ENCODE measurements at regions not wholly inside any gene's neighbourhood (a gene's known extent, or its start where the extent isn't known, plus 50 kb on each side); places are given as distances from the start of the nearest gene placed in this dataset.

DNA sequence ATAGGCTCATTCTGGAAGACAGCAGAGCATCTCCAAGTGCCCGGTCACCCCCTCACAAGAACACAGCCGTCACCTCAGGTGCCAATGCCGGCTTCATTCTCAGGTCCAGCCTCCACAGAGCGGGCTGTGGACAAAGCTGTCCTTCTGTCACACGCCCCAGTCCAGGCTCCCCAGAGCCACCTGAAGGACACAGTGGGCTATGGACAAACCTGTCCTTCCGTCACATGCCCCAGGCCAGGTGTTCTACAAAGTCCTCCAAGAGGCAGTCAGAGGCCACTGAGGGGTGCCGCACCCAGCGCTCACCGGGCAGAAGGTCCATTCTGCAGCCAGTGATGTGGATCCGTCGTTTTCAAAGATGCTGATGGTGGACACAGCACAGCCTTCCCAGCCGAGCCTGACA is 173.2 kb upstream of the PPP2R2D start:
- ATAC-seq (ENCODE audit: low read depth): no peak
- TF ChIP-seq, protein P1, sequence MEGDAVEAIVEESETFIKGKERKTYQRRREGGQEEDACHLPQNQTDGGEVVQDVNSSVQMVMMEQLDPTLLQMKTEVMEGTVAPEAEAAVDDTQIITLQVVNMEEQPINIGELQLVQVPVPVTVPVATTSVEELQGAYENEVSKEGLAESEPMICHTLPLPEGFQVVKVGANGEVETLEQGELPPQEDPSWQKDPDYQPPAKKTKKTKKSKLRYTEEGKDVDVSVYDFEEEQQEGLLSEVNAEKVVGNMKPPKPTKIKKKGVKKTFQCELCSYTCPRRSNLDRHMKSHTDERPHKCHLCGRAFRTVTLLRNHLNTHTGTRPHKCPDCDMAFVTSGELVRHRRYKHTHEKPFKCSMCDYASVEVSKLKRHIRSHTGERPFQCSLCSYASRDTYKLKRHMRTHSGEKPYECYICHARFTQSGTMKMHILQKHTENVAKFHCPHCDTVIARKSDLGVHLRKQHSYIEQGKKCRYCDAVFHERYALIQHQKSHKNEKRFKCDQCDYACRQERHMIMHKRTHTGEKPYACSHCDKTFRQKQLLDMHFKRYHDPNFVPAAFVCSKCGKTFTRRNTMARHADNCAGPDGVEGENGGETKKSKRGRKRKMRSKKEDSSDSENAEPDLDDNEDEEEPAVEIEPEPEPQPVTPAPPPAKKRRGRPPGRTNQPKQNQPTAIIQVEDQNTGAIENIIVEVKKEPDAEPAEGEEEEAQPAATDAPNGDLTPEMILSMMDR (IDR thresholded peaks at IDR 0.05; ENCODE audit: poor library complexity, severe bottlenecking): no peak

DNA sequence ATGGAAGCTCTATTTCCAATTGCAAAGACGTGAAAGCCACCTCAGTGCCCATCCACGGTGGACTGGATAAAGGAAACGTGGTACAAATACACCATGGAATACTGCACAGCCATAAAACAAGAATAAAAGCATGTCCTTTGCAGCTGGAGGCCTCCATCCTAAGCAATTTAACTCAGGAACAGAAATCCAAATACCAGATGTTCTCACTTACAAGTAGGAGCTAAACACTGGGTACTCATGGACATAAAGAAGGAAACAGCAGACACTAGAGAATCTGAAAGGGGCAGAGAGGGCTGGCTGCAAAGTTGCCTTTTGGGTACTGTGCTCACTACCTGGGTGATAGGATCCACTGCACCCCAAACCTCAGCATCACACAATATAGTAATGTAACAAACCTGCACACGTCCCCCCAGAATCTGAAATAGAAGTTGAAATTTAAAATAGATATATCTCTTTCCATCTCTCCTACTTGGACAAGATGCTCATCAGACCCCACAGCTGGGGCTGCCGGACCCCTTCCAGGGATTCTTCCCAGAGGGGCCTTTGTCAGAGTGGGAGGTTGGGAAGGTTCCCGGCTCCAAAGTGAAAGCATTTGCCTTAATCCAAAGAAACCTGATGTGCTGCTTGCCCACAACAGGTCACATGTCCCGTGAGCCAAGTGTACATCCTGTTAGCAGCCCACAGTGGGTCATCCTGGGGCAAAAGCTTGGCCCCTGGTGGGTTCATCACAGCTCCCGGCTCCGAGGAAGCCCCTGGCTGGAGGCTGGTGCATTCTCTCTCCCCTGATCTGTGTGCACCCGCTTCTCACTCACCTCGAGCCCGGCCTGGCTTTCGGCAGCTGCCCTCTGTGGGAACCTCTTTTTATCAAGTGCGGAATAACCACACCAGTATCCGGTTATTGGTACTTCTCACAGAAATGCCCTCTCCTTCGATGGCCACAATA is 172.3 kb upstream of the PPP2R2D start:
- H3K27me3 ChIP-seq (ENCODE audit: insufficient read depth, poor library complexity, severe bottlenecking): no peaks in the 10 kb centered on the region
- H3K4me1 ChIP-seq (ENCODE audit: insufficient read depth, poor library complexity, severe bottlenecking): no peaks in the 10 kb centered on the region
- TF ChIP-seq, protein P1 (IDR thresholded peaks at IDR 0.05; ENCODE audit: poor library complexity, severe bottlenecking): no peak
- DNase-seq (ENCODE audit: low spot score): no peak
- H3K27ac ChIP-seq (ENCODE audit: poor library complexity, severe bottlenecking): no peak overlapping the region
- no peaks in the 10 kb centered on the region for H3K36me3 ChIP-seq (ENCODE audit: low read depth)
- H3K4me3 ChIP-seq (ENCODE audit: severe bottlenecking): no peak overlapping the region
- no peaks in the 10 kb centered on the region for H3K9me3 ChIP-seq (ENCODE audit: severe bottlenecking)
- no peak for ATAC-seq (ENCODE audit: low read depth)

More for the DNA sequence above, 173.2 kb upstream of the PPP2R2D start:
- Histone ChIP-seq H3K4me1 (ENCODE audit: insufficient read depth, poor library complexity, severe bottlenecking) (no peaks in the 10 kb centered on the region), H3K27ac (ENCODE audit: poor library complexity, severe bottlenecking) (no peak overlapping the region), H3K27me3 (ENCODE audit: insufficient read depth, poor library complexity, severe bottlenecking) (no peaks in the 10 kb centered on the region), H3K9me3 (ENCODE audit: severe bottlenecking) (no peaks in the 10 kb centered on the region), H3K36me3 (ENCODE audit: low read depth) (no peaks in the 10 kb centered on the region), H3K4me3 (ENCODE audit: severe bottlenecking) (no peak overlapping the region)
- no peak for DNase-seq (ENCODE audit: low spot score)

DNA sequence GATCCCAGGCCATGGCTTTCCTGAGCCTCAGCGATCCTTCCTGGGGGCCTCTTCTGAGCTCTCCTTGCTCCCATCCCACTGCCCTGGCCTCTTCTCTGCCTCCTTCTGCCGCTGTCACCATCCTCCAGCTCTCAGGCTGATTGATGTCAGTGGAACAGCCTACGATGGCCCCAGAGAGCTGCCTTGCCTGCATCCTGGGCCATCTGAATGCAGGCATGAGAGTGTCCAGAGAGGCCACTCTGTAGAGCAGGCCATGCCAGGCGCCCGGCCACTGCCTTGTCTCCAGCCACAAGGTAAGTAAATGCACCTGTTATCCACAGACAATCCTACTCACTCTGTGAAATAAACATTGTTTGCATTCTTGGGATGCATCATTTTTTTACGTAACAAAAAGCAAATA is 171.4 kb upstream of the PPP2R2D start:
- Histone ChIP-seq H3K27me3 (ENCODE audit: insufficient read depth, poor library complexity, severe bottlenecking) (no peaks in the 10 kb centered on the region), H3K4me1 (ENCODE audit: insufficient read depth, poor library complexity, severe bottlenecking) (no peaks in the 10 kb centered on the region), H3K9me3 (ENCODE audit: severe bottlenecking) (no peaks in the 10 kb centered on the region), H3K4me3 (ENCODE audit: severe bottlenecking) (no peak overlapping the region), H3K27ac (ENCODE audit: poor library complexity, severe bottlenecking) (no peak overlapping the region), H3K36me3 (ENCODE audit: low read depth) (no peaks in the 10 kb centered on the region)
- DNase-seq (ENCODE audit: low spot score) (no peak), ATAC-seq (ENCODE audit: low read depth) (no peak)
- TF ChIP-seq, protein P1 (IDR thresholded peaks at IDR 0.05; ENCODE audit: poor library complexity, severe bottlenecking): no peak

DNA sequence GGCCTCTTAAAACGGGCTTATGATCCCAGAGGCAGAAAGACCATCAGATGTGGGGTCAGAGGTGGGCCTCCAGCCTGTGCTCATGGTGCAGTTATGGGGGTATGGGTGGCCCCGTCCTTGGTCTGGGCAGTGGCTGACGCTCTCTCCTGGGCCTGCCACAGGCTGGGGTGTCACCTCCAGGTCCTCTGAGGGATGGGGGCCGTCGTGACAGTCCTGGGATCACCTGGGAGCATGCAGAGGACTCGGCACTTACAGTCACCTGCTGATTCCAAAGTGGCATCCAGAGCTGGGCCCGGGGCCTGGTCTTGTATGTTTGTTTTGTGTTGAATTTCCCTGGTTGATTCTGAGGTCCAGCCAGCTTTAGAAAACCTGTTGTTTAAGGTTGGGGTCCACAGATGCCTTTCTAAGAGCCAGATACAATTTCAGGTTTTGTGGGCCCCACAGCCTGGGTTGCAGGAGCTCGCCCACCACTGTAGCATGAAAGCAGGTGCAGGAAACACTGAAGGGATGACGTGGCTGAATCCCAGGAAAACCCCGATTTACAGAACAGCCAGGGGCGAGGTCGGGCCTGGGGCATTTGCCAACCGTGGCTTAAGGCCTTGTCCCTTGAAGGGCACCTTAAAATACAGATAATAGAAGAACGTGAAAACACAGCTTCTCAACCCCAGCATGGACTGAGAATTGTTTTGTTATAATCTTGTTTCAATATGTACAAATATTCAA is 170.7 kb upstream of the PPP2R2D start:
- no peaks in the 10 kb centered on the region for H3K9me3 ChIP-seq (ENCODE audit: severe bottlenecking)
- H3K4me3 ChIP-seq (ENCODE audit: severe bottlenecking): no peak overlapping the region
- H3K27me3 ChIP-seq (ENCODE audit: insufficient read depth, poor library complexity, severe bottlenecking): no peaks in the 10 kb centered on the region
- no peak for ATAC-seq (ENCODE audit: low read depth)
- H3K36me3 ChIP-seq (ENCODE audit: low read depth): no peaks in the 10 kb centered on the region
- no peak for DNase-seq (ENCODE audit: low spot score)
- no peaks in the 10 kb centered on the region for H3K4me1 ChIP-seq (ENCODE audit: insufficient read depth, poor library complexity, severe bottlenecking)
- H3K27ac ChIP-seq (ENCODE audit: poor library complexity, severe bottlenecking): no peak overlapping the region
- TF ChIP-seq, protein P1 (IDR thresholded peaks at IDR 0.05; ENCODE audit: poor library complexity, severe bottlenecking): no peak
